ENCODE measurements at regions not wholly inside any gene's neighbourhood (a gene's known extent, or its start where the extent isn't known, plus 50 kb on each side); places are given as distances from the start of the nearest gene placed in this dataset.

DNA sequence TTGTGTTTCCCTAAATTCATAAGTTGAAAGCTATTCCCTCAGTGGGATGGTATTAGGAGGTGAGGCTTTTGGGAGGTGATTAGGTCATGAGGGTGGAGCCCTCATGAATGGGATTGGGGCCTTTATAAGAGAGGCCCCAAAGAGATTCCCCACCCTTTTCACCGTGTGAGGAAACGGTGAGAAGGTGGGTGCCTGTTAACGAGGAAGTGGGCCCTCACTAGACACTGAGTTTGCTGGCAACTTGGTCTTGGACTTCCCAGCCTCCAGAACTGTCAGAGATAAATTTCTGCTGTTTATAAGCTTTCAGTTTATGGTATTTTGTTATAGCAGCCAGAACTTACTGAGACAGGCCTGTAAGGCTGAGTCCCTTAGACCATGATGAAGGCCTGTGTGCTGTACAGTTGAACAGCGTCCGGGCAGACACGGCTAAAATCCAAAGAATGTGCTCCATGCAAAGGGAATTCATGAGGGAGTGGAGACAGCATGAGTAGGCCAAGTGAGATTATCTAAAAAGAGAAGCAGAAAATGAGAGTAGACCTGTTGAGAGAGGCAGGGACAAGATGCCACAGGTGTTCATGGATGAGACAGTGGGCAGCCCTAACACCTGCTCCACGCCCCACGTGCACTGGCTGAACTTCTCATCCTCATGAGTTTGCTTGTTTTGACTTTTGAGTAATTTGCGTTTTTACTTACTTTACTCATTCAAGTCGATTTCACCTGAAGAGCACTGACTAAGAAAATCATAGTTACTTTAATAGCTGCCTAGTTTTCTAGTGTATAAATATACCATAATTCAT lies 66.9 kb upstream of the SFMBT2 start:
- no peak for DNase-seq

DNA sequence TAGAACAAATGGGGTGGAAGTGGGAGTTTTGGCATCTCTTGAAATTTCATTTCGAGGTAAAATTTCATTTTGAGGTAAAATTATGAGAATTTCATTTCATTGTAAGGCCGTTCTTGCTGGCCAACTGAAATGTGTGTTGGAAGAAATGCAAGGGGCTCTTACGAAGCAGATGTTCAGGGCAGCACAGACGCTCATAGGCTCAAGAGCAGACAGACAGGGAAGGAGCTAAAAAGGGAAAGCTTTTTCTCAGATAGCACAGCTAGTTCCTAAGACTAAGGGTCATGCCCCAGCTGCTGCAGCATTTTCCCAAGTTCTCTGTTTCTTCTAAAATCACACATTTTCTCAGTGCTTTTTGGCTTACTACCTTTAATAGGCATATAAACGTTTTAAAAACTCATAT lies 65.1 kb upstream of the SFMBT2 start:
- DNase-seq: no peak

DNA sequence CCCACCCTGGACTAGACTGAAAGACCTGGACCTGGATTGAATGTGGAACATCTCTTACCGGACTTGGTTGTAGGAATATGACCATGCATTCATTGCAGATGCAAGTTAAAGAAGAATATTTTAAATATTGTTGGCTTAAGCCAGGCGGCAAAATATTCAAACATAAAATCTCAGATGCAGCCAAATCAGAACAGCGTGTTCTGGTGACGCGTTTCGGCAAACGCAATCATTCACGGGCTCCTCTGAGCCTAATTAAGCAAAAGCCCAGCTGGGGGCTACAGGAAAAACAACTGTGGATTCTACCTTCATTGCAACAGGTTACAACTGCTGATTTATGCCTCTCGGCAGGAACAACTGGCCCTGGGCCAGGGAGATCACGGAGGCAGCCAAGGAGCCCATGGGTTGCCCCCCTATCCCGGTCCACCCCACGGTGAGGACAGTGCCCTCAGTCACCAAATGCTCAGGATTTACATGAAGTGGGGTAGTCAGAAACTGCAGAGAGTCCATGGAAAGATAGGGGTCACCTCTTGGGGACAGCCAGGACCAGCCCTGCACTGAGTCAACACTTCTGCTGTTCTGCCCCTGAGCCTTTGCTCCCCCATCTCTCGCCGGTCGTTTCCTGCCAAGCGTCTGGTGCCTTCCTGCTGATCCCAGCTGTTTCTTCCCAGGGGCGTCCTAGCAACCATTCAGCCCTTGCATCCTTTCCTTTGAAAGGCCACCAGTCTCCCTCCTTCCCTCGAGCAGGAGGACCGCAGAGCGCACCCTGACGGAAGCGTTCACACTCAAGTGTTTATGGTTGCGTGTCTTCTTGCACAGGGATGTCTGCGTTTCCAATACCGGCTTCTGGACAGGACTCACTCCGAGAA lies 64.4 kb upstream of the SFMBT2 start:
- peak; percentile 53 to 71 for DNase-seq

DNA sequence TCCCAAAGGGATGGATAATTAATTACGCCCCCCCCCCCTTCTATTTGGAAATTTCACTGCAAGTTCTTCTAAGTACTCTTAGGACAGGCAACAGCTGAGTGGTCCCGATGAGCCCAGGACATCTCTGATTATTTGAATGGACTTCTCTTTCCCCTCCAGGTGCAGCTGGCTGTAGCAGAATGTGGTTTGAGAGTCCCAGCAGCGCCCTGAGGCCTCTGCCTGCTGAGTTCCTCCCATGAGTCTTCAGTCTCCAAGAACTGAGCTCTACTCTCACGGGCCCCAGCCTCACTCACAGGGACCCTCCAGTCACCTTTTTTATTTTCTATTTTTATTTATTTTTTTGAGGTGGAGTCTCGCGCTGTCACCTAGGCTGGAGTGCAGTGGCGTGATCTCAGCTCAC lies 63.6 kb upstream of the SFMBT2 start:
- no peak for DNase-seq

DNA sequence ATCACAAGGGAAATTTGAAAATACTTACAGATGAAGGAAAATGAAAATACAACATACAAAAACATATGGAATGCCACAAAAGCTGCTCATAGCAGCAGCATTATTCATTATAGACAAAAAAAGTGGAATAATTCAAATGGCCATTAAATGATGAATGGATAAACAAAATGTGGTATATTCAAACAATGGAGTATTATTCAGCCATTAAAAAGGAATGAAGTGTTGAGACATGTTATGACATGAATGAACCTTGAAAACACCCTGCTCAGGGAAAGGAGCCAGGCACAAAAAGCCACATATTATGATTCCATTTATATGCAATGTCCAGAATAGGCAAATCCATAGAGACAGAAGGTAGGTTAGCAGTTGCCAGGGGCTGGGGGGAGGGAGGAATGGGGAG lies 62.6 kb upstream of the SFMBT2 start:
- no peak for DNase-seq

DNA sequence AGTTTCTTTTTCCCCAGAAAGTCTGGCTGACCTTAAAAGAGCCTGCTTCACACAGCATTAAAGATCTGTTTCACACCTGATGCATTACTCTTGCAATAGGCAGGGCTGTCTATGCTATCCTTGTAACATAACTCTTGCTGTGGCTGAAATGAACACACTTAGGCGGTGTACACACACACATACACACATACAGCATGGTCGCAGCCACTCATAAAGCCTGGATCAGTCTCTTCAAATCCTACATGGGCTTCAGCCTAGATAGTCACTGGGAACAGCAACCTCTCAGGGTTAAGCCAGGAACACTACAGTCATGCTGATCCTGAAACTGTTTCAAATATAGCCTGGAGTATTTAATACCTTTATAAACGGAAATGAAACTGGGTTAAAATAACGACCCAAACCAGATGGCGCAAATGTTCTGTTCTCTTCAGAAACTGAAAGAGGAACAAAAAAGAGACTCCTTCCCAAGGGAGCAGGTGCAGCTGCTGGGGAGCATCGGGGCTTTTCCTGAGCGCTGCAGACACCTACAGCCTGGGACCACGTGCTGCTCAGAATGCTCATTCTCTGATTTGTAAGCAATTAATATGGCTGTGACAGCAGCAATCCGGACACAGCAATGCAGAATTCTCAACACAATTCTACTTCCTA lies 61.0 kb upstream of the SFMBT2 start:
- no peak for DNase-seq

DNA sequence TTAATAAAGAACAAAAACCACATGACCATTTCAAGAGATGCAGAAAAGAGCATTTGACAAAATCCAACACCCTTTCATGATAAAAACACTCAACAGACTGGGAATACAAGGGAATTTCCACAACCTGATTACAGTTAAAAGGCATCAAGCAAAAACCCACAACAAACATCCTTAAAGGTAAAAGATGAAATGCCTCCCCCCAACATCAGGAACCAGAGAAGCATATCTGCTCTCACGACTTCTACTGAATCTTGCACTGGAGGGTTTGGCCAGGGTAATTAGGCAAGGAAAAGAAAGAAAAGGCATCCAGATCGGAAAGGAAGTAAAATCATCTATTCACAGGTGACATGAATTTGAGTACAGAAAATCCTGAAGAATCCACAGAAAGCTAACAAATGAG lies 59.5 kb upstream of the SFMBT2 start:
- no peak for DNase-seq

DNA sequence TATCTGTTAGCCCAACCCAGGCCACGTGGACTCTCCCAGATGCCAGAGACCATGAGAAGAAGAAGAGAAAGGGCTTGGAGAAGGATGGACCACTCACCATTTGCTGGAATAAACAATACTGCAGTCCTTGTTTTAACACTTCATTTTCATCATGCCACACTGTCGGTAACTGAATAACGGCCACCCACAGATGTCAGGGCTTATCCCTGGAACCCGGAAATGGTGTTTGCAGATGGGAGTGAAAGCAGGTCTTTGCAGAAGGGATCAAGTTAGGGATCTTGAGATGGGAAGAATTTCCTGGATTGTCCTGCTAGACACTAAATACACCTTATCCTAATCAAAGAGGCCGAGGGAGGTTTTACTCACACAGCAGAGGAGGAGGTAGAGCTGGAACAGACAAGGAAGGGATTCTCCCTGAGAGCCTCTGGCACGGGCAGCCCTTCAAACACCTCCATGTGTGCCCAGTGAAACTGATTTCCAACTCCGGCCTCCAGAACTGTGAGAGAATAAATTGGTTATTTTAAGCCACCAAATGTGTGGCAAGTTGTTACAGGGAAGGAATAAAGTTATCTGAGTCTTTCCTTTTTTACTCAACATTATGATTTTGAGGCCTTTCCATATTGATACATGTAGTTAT lies 56.3 kb upstream of the SFMBT2 start:
- DNase-seq: no peak

DNA sequence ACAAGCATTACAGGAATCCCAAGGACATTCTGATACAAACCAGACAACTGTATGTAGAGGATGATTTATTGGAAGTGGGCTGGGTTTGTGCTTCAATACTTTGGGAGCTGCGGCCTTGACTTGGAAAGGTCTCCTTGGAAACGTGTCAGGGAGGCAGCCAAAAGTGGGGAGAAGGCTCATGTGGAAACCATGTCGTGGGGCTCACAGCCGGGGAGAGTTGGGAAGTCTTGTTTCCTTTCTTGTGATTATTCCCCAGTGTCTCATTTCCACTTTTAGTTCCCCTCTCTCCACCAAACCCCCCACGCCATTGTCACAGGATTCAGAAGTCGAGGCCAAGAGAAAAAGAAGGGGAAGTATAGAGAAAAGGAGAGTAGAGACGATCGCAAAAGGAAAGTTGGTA lies 53.9 kb upstream of the SFMBT2 start:
- no peak for DNase-seq
